GM21390 (cell line): ENCODE measurements at regions not wholly inside any gene's neighbourhood (a gene's known extent, or its start where the extent isn't known, plus 50 kb on each side); places are given as distances from the start of the nearest gene placed in this dataset.

Experiments
- ATAC-seq: cut with Tn5 transposase; IDR thresholded peaks from one replicate; pipeline ENCODE4 v1.9.1; 2021; ENCODE audit not compliant: unreplicated experiment

GRCh38 chr16:85173981-85174751 is 61.9 kb upstream of the CIBAR2 start:
- ATAC-seq: no peak

GRCh38 chr16:85174871-85175723 is 62.8 kb upstream of the CIBAR2 start:
- no peak for ATAC-seq

GRCh38 chr16:85175724-85176233 is 63.5 kb upstream of the CIBAR2 start:
- no peak for ATAC-seq

- no peak for ATAC-seq
Measured at GRCh38 chr16:85176541-85177447, 64.5 kb upstream of the CIBAR2 start.

- ATAC-seq: no peak
Measured at GRCh38 chr16:85177448-85177846, 65.2 kb upstream of the CIBAR2 start.

- ATAC-seq: no peak
Measured at GRCh38 chr16:85178006-85178591, 65.8 kb upstream of the CIBAR2 start.

GRCh38 chr16:85178596-85178995 is 66.3 kb upstream of the CIBAR2 start:
- ATAC-seq: no peak

GRCh38 chr16:85179344-85180046 is 67.2 kb upstream of the CIBAR2 start:
- no peak for ATAC-seq

GRCh38 chr16:85180047-85180826 is 68.0 kb upstream of the CIBAR2 start:
- ATAC-seq: no peak

- ATAC-seq: no peak
Measured at GRCh38 chr16:85180827-85181738, 68.8 kb upstream of the CIBAR2 start.

GRCh38 chr16:85181739-85182129 is 69.5 kb upstream of the CIBAR2 start:
- ATAC-seq: no peak

- ATAC-seq: no peak
Measured at GRCh38 chr16:85182286-85182685, 70.0 kb upstream of the CIBAR2 start.

- no peak for ATAC-seq
Measured at GRCh38 chr16:85182774-85183173, 70.5 kb upstream of the CIBAR2 start.

- no peak for ATAC-seq
Measured at GRCh38 chr16:85183564-85183963, 71.3 kb upstream of the CIBAR2 start.

GRCh38 chr16:85184404-85184803 is 72.1 kb upstream of the CIBAR2 start:
- ATAC-seq: no peak

GRCh38 chr16:85185303-85186100 is 73.2 kb upstream of the CIBAR2 start:
- no peak for ATAC-seq

- ATAC-seq: no peak
Measured at GRCh38 chr16:85187002-85187401, 74.7 kb upstream of the CIBAR2 start.
